ENCODE measurements at regions not wholly inside any gene's neighbourhood (a gene's known extent, or its start where the extent isn't known, plus 50 kb on each side); places are given as distances from the start of the nearest gene placed in this dataset.
"Not testable (repeated sequence)": the region's sequence is repeated elsewhere in the genome, so short reads cannot be mapped to it uniquely, and the experiment has no call there.

DNA sequence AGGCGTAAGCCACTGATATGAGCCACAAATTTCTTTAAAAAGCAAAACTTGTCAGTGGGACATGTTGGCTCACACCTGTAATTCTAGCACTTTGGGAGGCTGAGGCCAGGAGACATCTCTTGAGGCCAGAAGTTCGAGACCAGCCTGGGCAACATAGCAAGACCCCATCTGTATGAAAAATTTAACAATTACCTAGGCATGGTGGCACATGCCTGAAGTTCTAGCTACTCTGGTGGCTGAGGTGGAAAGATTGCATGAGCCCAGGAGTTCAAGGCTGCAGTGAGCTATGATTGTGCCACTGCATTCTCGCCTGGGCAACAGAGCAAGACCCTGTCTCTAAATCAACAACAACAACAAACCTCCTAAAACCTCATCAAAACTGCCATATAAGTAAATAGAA is 147.6 kb upstream of the BARHL2 start:
- peaks cover 6% of the 10 kb centered on the region for H3K9me3 ChIP-seq (replicated peaks)
- no peak overlapping the region for H3K4me3 ChIP-seq
- H3K4me1 ChIP-seq: no peaks in the 10 kb centered on the region
- intact Hi-C loops (cut with micrococcal nuclease): no loop called here
- no peaks in the 10 kb centered on the region for H3K27me3 ChIP-seq (ENCODE audit: low read depth)
- H3K36me3 ChIP-seq: no peaks in the 10 kb centered on the region
- no peak for DNase-seq
- TF ChIP-seq, protein P1, sequence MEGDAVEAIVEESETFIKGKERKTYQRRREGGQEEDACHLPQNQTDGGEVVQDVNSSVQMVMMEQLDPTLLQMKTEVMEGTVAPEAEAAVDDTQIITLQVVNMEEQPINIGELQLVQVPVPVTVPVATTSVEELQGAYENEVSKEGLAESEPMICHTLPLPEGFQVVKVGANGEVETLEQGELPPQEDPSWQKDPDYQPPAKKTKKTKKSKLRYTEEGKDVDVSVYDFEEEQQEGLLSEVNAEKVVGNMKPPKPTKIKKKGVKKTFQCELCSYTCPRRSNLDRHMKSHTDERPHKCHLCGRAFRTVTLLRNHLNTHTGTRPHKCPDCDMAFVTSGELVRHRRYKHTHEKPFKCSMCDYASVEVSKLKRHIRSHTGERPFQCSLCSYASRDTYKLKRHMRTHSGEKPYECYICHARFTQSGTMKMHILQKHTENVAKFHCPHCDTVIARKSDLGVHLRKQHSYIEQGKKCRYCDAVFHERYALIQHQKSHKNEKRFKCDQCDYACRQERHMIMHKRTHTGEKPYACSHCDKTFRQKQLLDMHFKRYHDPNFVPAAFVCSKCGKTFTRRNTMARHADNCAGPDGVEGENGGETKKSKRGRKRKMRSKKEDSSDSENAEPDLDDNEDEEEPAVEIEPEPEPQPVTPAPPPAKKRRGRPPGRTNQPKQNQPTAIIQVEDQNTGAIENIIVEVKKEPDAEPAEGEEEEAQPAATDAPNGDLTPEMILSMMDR (IDR thresholded peaks at IDR 0.05; ENCODE audit: borderline replicate concordance): no peak
- H3K27ac ChIP-seq (replicated peaks): no peak overlapping the region

DNA sequence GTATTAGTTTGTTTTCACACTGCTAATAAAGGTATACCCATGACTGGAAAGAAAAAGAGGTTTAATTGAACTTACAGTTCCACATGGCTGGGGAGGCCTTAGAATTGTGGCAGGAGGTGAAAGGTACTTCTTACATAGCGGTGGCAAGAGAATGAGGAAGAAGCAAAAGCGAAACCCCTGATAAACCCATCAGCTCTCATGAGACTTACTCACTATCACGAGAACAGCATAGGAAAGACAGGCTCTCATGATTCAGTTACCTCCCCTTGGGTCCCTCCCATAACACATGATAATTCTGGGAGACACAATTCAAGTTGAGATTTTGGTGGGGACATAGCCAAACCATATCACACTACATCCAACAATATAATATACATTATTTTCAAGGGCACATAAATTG is 145.7 kb upstream of the BARHL2 start:
- DNase-seq: no peak

DNA sequence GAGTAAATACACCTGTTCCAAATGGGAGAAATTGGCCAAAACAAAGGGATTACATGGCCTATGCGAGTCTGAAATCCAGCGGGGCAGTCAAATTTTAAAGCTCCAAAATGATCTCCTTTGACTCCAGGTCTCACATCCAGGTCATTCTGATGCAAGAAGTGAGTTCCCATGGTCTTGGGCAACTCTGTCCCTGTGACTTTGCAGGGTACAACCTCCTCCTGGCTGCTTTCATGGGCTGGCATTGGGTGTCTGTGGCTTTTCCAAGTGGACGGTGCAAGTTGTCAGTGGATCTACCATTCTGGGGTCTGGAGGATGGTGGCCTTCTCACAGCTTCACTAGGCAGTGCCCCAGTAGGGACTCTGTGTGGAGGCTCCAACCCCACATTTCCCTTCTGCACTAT is 144.3 kb upstream of the BARHL2 start:
- H3K27me3 ChIP-seq (ENCODE audit: low read depth); intact Hi-C loops (cut with micrococcal nuclease); H3K4me3 ChIP-seq; H3K36me3 ChIP-seq; DNase-seq; H3K27ac ChIP-seq (replicated peaks); H3K4me1 ChIP-seq; H3K9me3 ChIP-seq (replicated peaks): not testable (repeated sequence)

More for the DNA sequence above, 145.7 kb upstream of the BARHL2 start:
- Histone ChIP-seq H3K9me3 (replicated peaks) (no peaks in the 10 kb centered on the region), H3K27me3 (ENCODE audit: low read depth) (no peaks in the 10 kb centered on the region), H3K4me3 (no peak overlapping the region), H3K36me3 (no peaks in the 10 kb centered on the region), H3K27ac (replicated peaks) (no peak overlapping the region), H3K4me1 (no peaks in the 10 kb centered on the region)
- intact Hi-C loops (cut with micrococcal nuclease): no loop called here
- TF ChIP-seq, protein P1 (IDR thresholded peaks at IDR 0.05; ENCODE audit: borderline replicate concordance): no peak

DNA sequence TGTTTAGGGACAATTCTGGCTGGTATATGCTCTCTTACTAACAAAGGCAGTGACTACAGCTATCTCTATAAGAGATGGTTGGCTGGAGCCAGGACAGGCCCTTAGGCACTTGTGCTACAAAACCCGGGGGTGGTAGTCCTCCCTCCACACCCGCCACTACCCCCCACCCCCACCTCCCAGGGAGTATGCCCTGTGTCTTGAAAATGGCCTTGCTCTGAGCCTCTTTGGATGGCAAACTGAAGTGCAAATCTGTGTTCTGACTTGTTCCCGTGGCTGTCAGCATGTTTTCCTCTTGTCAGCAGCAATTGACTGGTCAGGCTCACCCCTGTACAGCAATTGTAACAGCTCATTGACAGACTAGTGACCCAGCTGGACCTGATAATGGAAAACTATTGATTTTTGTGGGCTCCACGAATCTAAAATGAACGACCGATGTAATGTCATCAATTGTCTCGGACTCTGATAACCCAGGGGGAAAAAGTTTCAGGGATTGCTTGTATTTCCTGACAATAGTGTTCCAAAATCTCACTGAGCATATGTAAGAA is 139.4 kb upstream of the BARHL2 start:
- H3K4me3 ChIP-seq: no peak overlapping the region
- peaks cover 7% of the 10 kb centered on the region for H3K4me1 ChIP-seq
- H3K27ac ChIP-seq (replicated peaks): no peak overlapping the region
- H3K36me3 ChIP-seq: no peaks in the 10 kb centered on the region
- TF ChIP-seq, protein P1 (IDR thresholded peaks at IDR 0.05; ENCODE audit: borderline replicate concordance): no peak
- intact Hi-C loops (cut with micrococcal nuclease): no loop called here
- no peak for DNase-seq
- peaks cover 16% of the 10 kb centered on the region for H3K27me3 ChIP-seq (ENCODE audit: low read depth)
- H3K9me3 ChIP-seq (replicated peaks): no peaks in the 10 kb centered on the region

DNA sequence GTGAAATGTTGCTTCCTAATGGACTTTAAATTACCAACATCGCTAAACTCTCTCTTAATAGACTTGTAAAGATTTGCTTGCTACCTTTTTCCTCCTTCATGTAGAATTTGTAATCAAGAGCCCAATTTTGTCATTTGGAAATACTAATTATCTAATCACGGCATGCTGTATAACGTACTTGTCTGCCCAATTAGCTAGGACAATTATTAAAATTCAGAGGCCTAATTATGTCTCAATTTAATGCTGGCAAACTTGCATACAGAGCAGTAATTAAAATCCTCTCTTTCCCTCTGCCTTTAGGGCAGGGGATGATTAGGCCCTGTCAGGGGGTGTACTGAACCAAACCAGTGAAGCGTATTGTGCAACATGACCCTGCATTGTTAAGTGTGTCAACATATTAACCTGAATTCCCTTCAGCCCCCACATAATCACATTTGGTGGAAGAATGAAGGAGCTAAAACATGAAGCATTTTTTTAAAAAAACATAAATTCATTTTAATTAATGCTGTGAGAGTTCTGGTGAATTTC is 137.4 kb upstream of the BARHL2 start:
- TF ChIP-seq, protein P1 (IDR thresholded peaks at IDR 0.05; ENCODE audit: borderline replicate concordance): no peak
- intact Hi-C loops (cut with micrococcal nuclease): no loop called here
- DNase-seq: no peak
- Histone ChIP-seq H3K36me3 (no peaks in the 10 kb centered on the region), H3K27me3 (ENCODE audit: low read depth) (peaks cover 16% of the 10 kb centered on the region), H3K9me3 (replicated peaks) (no peaks in the 10 kb centered on the region), H3K4me1 (peaks cover 20% of the 10 kb centered on the region), H3K27ac (replicated peaks) (no peak overlapping the region), H3K4me3 (no peak overlapping the region)

DNA sequence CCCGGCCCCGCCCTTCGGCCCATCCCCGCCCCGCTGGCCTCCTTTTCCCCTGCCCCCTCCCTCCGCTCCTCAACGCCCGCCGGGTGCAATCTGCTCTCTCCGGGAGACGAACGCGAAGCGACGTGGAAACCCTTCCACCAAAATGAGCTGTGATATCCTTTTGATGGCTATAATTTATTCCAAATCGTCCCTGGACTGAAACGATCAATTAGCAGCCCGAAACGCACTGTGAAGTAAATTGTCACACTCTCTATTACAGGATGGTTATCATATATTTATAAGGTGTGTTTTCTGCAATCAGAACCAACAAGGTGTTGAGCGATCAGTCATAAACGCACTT is 134.6 kb upstream of the BARHL2 start:
- no peak for DNase-seq
- Histone ChIP-seq H3K36me3 (no peaks in the 10 kb centered on the region), H3K4me3 (peak overlapping the region; percentile 88), H3K27me3 (ENCODE audit: low read depth) (peaks cover 16% of the 10 kb centered on the region), H3K4me1 (peaks cover 20% of the 10 kb centered on the region), H3K9me3 (replicated peaks) (no peaks in the 10 kb centered on the region), H3K27ac (replicated peaks) (no peak overlapping the region)
- intact Hi-C loops (cut with micrococcal nuclease): no loop called here
- TF ChIP-seq, protein P1 (IDR thresholded peaks at IDR 0.05; ENCODE audit: borderline replicate concordance): no peak
